Astrocyte (in vitro differentiated cells and primary cell): ENCODE measurements at regions not wholly inside any gene's neighbourhood (a gene's known extent, or its start where the extent isn't known, plus 50 kb on each side); places are given as distances from the start of the nearest gene placed in this dataset.

Experiments
- DNase-seq: peaks from one replicate; pipeline ENCODE4 v3.0.0-alpha.2; 2010; ENCODE audit warnings: low read depth
- FAIRE-seq: peaks from 2 replicates; lab custom pipeline; 2011; peaks lifted over from hg19 to GRCh38; lab: Jason Lieb, UNC
- H2AFZ ChIP-seq: 2 replicates; pipeline ENCODE4 v1.6.0; 2012; ENCODE audit warnings: low read depth, low read length, inconsistent platforms
- H3K27ac ChIP-seq: 2 replicates; pipeline ENCODE4 v1.5.1; 2011; ENCODE audit warnings: low read depth, low read length, inconsistent platforms
- H3K27me3 ChIP-seq: 2 replicates; pipeline ENCODE4 v1.6.0; 2011; ENCODE audit warnings: low read length, inconsistent platforms; ENCODE audit not compliant: insufficient read depth
- H3K36me3 ChIP-seq: 2 replicates; pipeline ENCODE4 v1.5.1; 2011; ENCODE audit warnings: low read length, inconsistent platforms; ENCODE audit not compliant: insufficient read depth
- H3K4me1 ChIP-seq: 2 replicates; pipeline ENCODE4 v1.5.1; 2011; ENCODE audit warnings: low read length, inconsistent platforms; ENCODE audit not compliant: insufficient read depth
- H3K4me2 ChIP-seq: 2 replicates; pipeline ENCODE4 v1.6.0; 2012; ENCODE audit warnings: low read length, inconsistent platforms
- H3K4me3 ChIP-seq: 2 replicates; pipeline ENCODE4 v1.5.1; 2011; ENCODE audit warnings: low read depth, mild to moderate bottlenecking, low read length, inconsistent platforms; ENCODE audit not compliant: insufficient read depth
- H3K79me2 ChIP-seq: 2 replicates; pipeline ENCODE4 v1.6.0; 2012; ENCODE audit warnings: mild to moderate bottlenecking, low read length, inconsistent platforms; ENCODE audit not compliant: insufficient read depth
- H3K9ac ChIP-seq: 2 replicates; pipeline ENCODE4 v1.6.0; 2012; ENCODE audit warnings: mild to moderate bottlenecking, low read length, inconsistent platforms
- H3K9me3 ChIP-seq: 2 replicates; pipeline ENCODE4 v1.5.1; 2012; ENCODE audit warnings: low read depth, mild to moderate bottlenecking, low read length, inconsistent platforms; ENCODE audit not compliant: insufficient read depth
- H4K20me1 ChIP-seq: 2 replicates; pipeline ENCODE4 v1.6.0; 2012; ENCODE audit warnings: low read length, inconsistent platforms; ENCODE audit not compliant: insufficient read depth
- H3K27ac Mint-ChIP-seq: one replicate; pipeline ENCODE4 v1.8.0; 2021; ENCODE audit warnings: mild to moderate bottlenecking, mixed read lengths; ENCODE audit not compliant: unreplicated experiment
- H3K27me3 Mint-ChIP-seq: one replicate; pipeline ENCODE4 v1.8.0; 2021; ENCODE audit warnings: low read depth, mixed read lengths; ENCODE audit not compliant: unreplicated experiment
- H3K36me3 Mint-ChIP-seq: one replicate; pipeline ENCODE4 v1.8.0; 2021; ENCODE audit warnings: low read depth, mixed read lengths; ENCODE audit not compliant: unreplicated experiment
- H3K4me1 Mint-ChIP-seq: one replicate; pipeline ENCODE4 v1.8.0; 2021; ENCODE audit warnings: low read depth, mixed read lengths; ENCODE audit not compliant: unreplicated experiment
- H3K4me3 Mint-ChIP-seq: one replicate; pipeline ENCODE4 v1.8.0; 2021; ENCODE audit warnings: mild to moderate bottlenecking, moderate library complexity, mixed read lengths; ENCODE audit not compliant: unreplicated experiment
- H3K9me3 Mint-ChIP-seq: one replicate; pipeline ENCODE4 v1.8.0; 2021; ENCODE audit warnings: mild to moderate bottlenecking, mixed read lengths; ENCODE audit not compliant: unreplicated experiment
- CTCF ChIP-seq: IDR thresholded peaks from 2 replicates; pipeline ENCODE4 v1.5.1; 2011; ENCODE audit warnings: low read depth, mild to moderate bottlenecking, inconsistent platforms, low read length, moderate library complexity; ENCODE audit not compliant: insufficient read depth
- EZH2 ChIP-seq: IDR thresholded peaks from 2 replicates; pipeline ENCODE4 v1.6.1; 2012; ENCODE audit warnings: mild to moderate bottlenecking, low read length, inconsistent platforms; ENCODE audit not compliant: insufficient read depth

- no peak overlapping the region for H3K4me3 Mint-ChIP-seq
- peaks cover 7% of the 10 kb centered on the region for H3K4me1 Mint-ChIP-seq
- no peaks in the 10 kb centered on the region for H3K36me3 ChIP-seq
- H2AFZ ChIP-seq = no peak overlapping the region
- FAIRE-seq (no peak), DNase-seq (no peak)
- no peaks in the 10 kb centered on the region for H4K20me1 ChIP-seq
- no peaks in the 10 kb centered on the region for H3K27me3 ChIP-seq
- H3K9me3 Mint-ChIP-seq = no peaks in the 10 kb centered on the region
- H3K4me1 ChIP-seq = no peaks in the 10 kb centered on the region
- H3K27ac Mint-ChIP-seq = no peak overlapping the region
- H3K27ac ChIP-seq = no peak overlapping the region
- no peaks in the 10 kb centered on the region for H3K36me3 Mint-ChIP-seq
- H3K79me2 ChIP-seq = no peaks in the 10 kb centered on the region
- no peaks in the 10 kb centered on the region for H3K9me3 ChIP-seq
- no peak overlapping the region for H3K4me3 ChIP-seq
- H3K27me3 Mint-ChIP-seq = no peaks in the 10 kb centered on the region
- TF ChIP-seq EZH2 (no peak), CTCF (no peak)
- no peak overlapping the region for H3K9ac ChIP-seq
- H3K4me2 ChIP-seq = no peak overlapping the region
Measured at GRCh38 chr2:58535182-58535581, 294.1 kb upstream of the FANCL start.

GRCh38 chr2:58533376-58533775, 292.3 kb upstream of the FANCL start:
- Histone ChIP-seq H3K4me1 (no peaks in the 10 kb centered on the region), H3K36me3 (no peaks in the 10 kb centered on the region), H4K20me1 (no peaks in the 10 kb centered on the region), H3K4me3 (no peak overlapping the region), H3K79me2 (no peaks in the 10 kb centered on the region), H3K27ac (no peak overlapping the region), H3K27me3 (no peaks in the 10 kb centered on the region), H3K9me3 (no peaks in the 10 kb centered on the region), H3K9ac (no peak overlapping the region), H2AFZ (no peak overlapping the region), H3K4me2 (no peak overlapping the region)
- FAIRE-seq (no peak), DNase-seq (no peak)
- Mint-ChIP-seq H3K27ac (no peak overlapping the region), H3K36me3 (no peaks in the 10 kb centered on the region), H3K4me1 (peaks cover 2% of the 10 kb centered on the region), H3K27me3 (no peaks in the 10 kb centered on the region), H3K9me3 (no peaks in the 10 kb centered on the region), H3K4me3 (no peak overlapping the region)
- TF ChIP-seq EZH2 (no peak), CTCF (no peak)

- no peak for TF ChIP-seq EZH2
- TF ChIP-seq CTCF = no peak
- H3K4me3 ChIP-seq = no peak overlapping the region
- H3K4me2 ChIP-seq = no peak overlapping the region
- H3K4me3 Mint-ChIP-seq = no peak overlapping the region
- H3K36me3 ChIP-seq = no peaks in the 10 kb centered on the region
- H3K9me3 ChIP-seq = no peaks in the 10 kb centered on the region
- H3K36me3 Mint-ChIP-seq = no peaks in the 10 kb centered on the region
- no peak overlapping the region for H3K27ac ChIP-seq
- H3K27me3 ChIP-seq = no peaks in the 10 kb centered on the region
- no peaks in the 10 kb centered on the region for H3K9me3 Mint-ChIP-seq
- no peak overlapping the region for H3K9ac ChIP-seq
- no peak for FAIRE-seq
- H3K4me1 ChIP-seq = no peaks in the 10 kb centered on the region
- H3K79me2 ChIP-seq = no peaks in the 10 kb centered on the region
- no peaks in the 10 kb centered on the region for H4K20me1 ChIP-seq
- no peaks in the 10 kb centered on the region for H3K27me3 Mint-ChIP-seq
- no peak overlapping the region for H2AFZ ChIP-seq
- H3K4me1 Mint-ChIP-seq = peaks cover 2% of the 10 kb centered on the region
- no peak for DNase-seq
- H3K27ac Mint-ChIP-seq = no peak overlapping the region
Measured at GRCh38 chr2:58532641-58533040, 291.5 kb upstream of the FANCL start.
